IgD-negative memory B cell (primary cell): ENCODE measurements at regions not wholly inside any gene's neighbourhood (a gene's known extent, or its start where the extent isn't known, plus 50 kb on each side); places are given as distances from the start of the nearest gene placed in this dataset.
"Not testable (repeated sequence)": the region's sequence is repeated elsewhere in the genome, so short reads cannot be mapped to it uniquely, and the experiment has no call there.

ENCODE experiments used
- H3K27ac Mint-ChIP-seq, 3 donors: one replicate each; pipeline ENCODE4 v1.8.0; 2020 to 2022; ENCODE audit warnings: mild to moderate bottlenecking in 3 of 3, mixed read lengths in 3 of 3, moderate library complexity in 1 of 3
- H3K27me3 Mint-ChIP-seq: one replicate; pipeline ENCODE4 v1.8.0; 2021; ENCODE audit warnings: mixed read lengths
- H3K36me3 Mint-ChIP-seq: one replicate; pipeline ENCODE4 v1.8.0; 2020; ENCODE audit warnings: mild to moderate bottlenecking, mixed read lengths
- H3K4me1 Mint-ChIP-seq, 3 donors: one replicate each; pipeline ENCODE4 v1.8.0; 2020 to 2022; ENCODE audit warnings: mixed read lengths in 3 of 3, mild to moderate bottlenecking in 1 of 3
- H3K4me3 Mint-ChIP-seq, 4 donors: one replicate each; pipeline ENCODE4 v1.8.0; 2020 to 2022; ENCODE audit warnings: mild to moderate bottlenecking in 4 of 4, mixed read lengths in 4 of 4, moderate library complexity in 3 of 4
- H3K9me3 Mint-ChIP-seq, 3 donors: one replicate each; pipeline ENCODE4 v1.8.0; 2020 to 2021; ENCODE audit warnings: mixed read lengths in 3 of 3, mild to moderate bottlenecking in 1 of 3

GRCh38 chr22:10526079-10526478 lies 5001.9 kb upstream of the OR11H1 start:
- not testable (repeated sequence) for H3K27ac Mint-ChIP-seq, H3K27me3 Mint-ChIP-seq, H3K9me3 Mint-ChIP-seq, H3K4me3 Mint-ChIP-seq, H3K4me1 Mint-ChIP-seq, H3K36me3 Mint-ChIP-seq

GRCh38 chr22:10531141-10531540 lies 4996.9 kb upstream of the OR11H1 start:
- not testable (repeated sequence) for H3K27ac Mint-ChIP-seq, H3K4me1 Mint-ChIP-seq, H3K27me3 Mint-ChIP-seq, H3K9me3 Mint-ChIP-seq, H3K4me3 Mint-ChIP-seq, H3K36me3 Mint-ChIP-seq

GRCh38 chr22:10572531-10572930 lies 4955.5 kb upstream of the OR11H1 start:
- H3K27me3 Mint-ChIP-seq, H3K9me3 Mint-ChIP-seq, H3K4me1 Mint-ChIP-seq, H3K36me3 Mint-ChIP-seq, H3K4me3 Mint-ChIP-seq, H3K27ac Mint-ChIP-seq: not testable (repeated sequence)

- not testable (repeated sequence) for H3K36me3 Mint-ChIP-seq, H3K9me3 Mint-ChIP-seq, H3K4me3 Mint-ChIP-seq, H3K4me1 Mint-ChIP-seq, H3K27ac Mint-ChIP-seq, H3K27me3 Mint-ChIP-seq
Measured at GRCh38 chr22:10601071-10601470, 4926.9 kb upstream of the OR11H1 start.

GRCh38 chr22:10631961-10632360 lies 4896.0 kb upstream of the OR11H1 start:
- not testable (repeated sequence) for H3K36me3 Mint-ChIP-seq, H3K9me3 Mint-ChIP-seq, H3K4me3 Mint-ChIP-seq, H3K27me3 Mint-ChIP-seq, H3K27ac Mint-ChIP-seq, H3K4me1 Mint-ChIP-seq

GRCh38 chr22:10635341-10635740 lies 4892.7 kb upstream of the OR11H1 start:
- not testable (repeated sequence) for H3K36me3 Mint-ChIP-seq, H3K4me1 Mint-ChIP-seq, H3K27me3 Mint-ChIP-seq, H3K4me3 Mint-ChIP-seq, H3K9me3 Mint-ChIP-seq, H3K27ac Mint-ChIP-seq

- H3K27ac Mint-ChIP-seq, H3K27me3 Mint-ChIP-seq, H3K36me3 Mint-ChIP-seq, H3K9me3 Mint-ChIP-seq, H3K4me1 Mint-ChIP-seq, H3K4me3 Mint-ChIP-seq: not testable (repeated sequence)
Measured at GRCh38 chr22:10662818-10663217, 4865.2 kb upstream of the OR11H1 start.

GRCh38 chr22:10673065-10673464 lies 4854.9 kb upstream of the OR11H1 start:
- H3K27ac Mint-ChIP-seq, H3K4me3 Mint-ChIP-seq, H3K36me3 Mint-ChIP-seq, H3K9me3 Mint-ChIP-seq, H3K27me3 Mint-ChIP-seq, H3K4me1 Mint-ChIP-seq: not testable (repeated sequence)

- H3K27me3 Mint-ChIP-seq, H3K4me1 Mint-ChIP-seq, H3K27ac Mint-ChIP-seq, H3K4me3 Mint-ChIP-seq, H3K36me3 Mint-ChIP-seq, H3K9me3 Mint-ChIP-seq: not testable (repeated sequence)
Measured at GRCh38 chr22:10678720-10679119, 4849.3 kb upstream of the OR11H1 start.

- H3K9me3 Mint-ChIP-seq, H3K27ac Mint-ChIP-seq, H3K4me3 Mint-ChIP-seq, H3K36me3 Mint-ChIP-seq, H3K27me3 Mint-ChIP-seq, H3K4me1 Mint-ChIP-seq: not testable (repeated sequence)
Measured at GRCh38 chr22:10685436-10685835, 4842.6 kb upstream of the OR11H1 start.

- not testable (repeated sequence) for H3K9me3 Mint-ChIP-seq, H3K27me3 Mint-ChIP-seq, H3K27ac Mint-ChIP-seq, H3K36me3 Mint-ChIP-seq, H3K4me1 Mint-ChIP-seq, H3K4me3 Mint-ChIP-seq
Measured at GRCh38 chr22:10687256-10687655, 4840.7 kb upstream of the OR11H1 start.

GRCh38 chr22:10698836-10699235 lies 4829.2 kb upstream of the OR11H1 start:
- not testable (repeated sequence) for H3K27ac Mint-ChIP-seq, H3K4me1 Mint-ChIP-seq, H3K27me3 Mint-ChIP-seq, H3K9me3 Mint-ChIP-seq, H3K36me3 Mint-ChIP-seq
- peak overlapping the region in 1 of 4 donors; percentile 55 for H3K4me3 Mint-ChIP-seq

- not testable (repeated sequence) for H3K4me3 Mint-ChIP-seq
Measured at GRCh38 chr22:10699301-10700097, 4828.5 kb upstream of the OR11H1 start.

GRCh38 chr22:10708175-10708574 lies 4819.8 kb upstream of the OR11H1 start:
- peaks cover 2 to 19% (median 3%) of the 10 kb centered on the region in 3 donors for H3K9me3 Mint-ChIP-seq
- H3K4me3 Mint-ChIP-seq, H3K4me1 Mint-ChIP-seq, H3K27me3 Mint-ChIP-seq, H3K27ac Mint-ChIP-seq, H3K36me3 Mint-ChIP-seq: not testable (repeated sequence)

More at GRCh38 chr22:10699301-10700097, 4828.5 kb upstream of the OR11H1 start:
- H3K27me3 Mint-ChIP-seq, H3K4me1 Mint-ChIP-seq, H3K27ac Mint-ChIP-seq, H3K9me3 Mint-ChIP-seq, H3K36me3 Mint-ChIP-seq: not testable (repeated sequence)

GRCh38 chr22:10710923-10711322 lies 4817.1 kb upstream of the OR11H1 start:
- not testable (repeated sequence) for H3K36me3 Mint-ChIP-seq, H3K4me1 Mint-ChIP-seq, H3K27ac Mint-ChIP-seq, H3K27me3 Mint-ChIP-seq, H3K4me3 Mint-ChIP-seq
- peaks cover 11 to 39% (median 11%) of the 10 kb centered on the region in 3 donors for H3K9me3 Mint-ChIP-seq

- not testable (repeated sequence) for H3K4me1 Mint-ChIP-seq, H3K27me3 Mint-ChIP-seq, H3K27ac Mint-ChIP-seq, H3K36me3 Mint-ChIP-seq, H3K4me3 Mint-ChIP-seq
- H3K9me3 Mint-ChIP-seq, result peaks cover 48 to 72% (median 56%) of the 10 kb centered on the region in 3 donors
Measured at GRCh38 chr22:10722804-10723203, 4805.2 kb upstream of the OR11H1 start.

- H3K36me3 Mint-ChIP-seq, H3K4me3 Mint-ChIP-seq, H3K4me1 Mint-ChIP-seq, H3K27ac Mint-ChIP-seq, H3K27me3 Mint-ChIP-seq: not testable (repeated sequence)
- peaks cover 52 to 76% (median 67%) of the 10 kb centered on the region in 3 donors for H3K9me3 Mint-ChIP-seq
Measured at GRCh38 chr22:10723966-10724365, 4804.0 kb upstream of the OR11H1 start.
